ENCODE measurements at regions not wholly inside any gene's neighbourhood (a gene's known extent, or its start where the extent isn't known, plus 50 kb on each side); places are given as distances from the start of the nearest gene placed in this dataset.
"Not testable (repeated sequence)": the region's sequence is repeated elsewhere in the genome, so short reads cannot be mapped to it uniquely, and the experiment has no call there.

DNA sequence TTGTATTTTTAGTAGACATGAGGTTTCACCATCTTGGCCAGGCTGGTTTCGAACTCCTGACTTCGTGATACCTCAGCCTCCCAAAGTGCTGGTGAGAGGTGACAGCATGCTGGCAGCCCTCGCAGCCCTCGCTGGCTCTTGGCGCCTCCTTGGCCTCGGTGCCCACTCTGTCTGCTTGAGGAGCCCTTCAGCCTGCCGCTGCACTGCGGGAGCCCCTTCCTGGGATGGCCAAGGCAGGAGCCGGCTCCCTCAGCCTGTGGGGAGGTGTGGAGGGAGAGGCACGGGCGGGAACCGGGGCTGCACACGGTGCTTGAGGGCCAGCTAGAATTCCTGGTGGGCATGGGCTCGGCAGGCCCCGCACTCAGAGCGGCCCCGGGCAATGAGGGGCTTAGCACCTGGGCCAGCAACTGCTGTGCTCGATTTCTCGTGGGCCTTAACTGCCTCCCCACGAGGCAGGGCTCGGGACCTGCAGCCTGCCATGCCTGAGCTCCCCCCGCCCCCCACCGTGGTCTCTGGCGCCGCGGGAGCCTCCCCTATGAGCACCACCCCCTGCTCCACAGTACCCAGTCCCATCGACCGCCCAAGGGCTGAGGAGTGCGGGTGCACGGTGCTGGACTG lies 96.5 kb upstream of the RHOBTB1 start:
- DNase-seq: no peak

DNA sequence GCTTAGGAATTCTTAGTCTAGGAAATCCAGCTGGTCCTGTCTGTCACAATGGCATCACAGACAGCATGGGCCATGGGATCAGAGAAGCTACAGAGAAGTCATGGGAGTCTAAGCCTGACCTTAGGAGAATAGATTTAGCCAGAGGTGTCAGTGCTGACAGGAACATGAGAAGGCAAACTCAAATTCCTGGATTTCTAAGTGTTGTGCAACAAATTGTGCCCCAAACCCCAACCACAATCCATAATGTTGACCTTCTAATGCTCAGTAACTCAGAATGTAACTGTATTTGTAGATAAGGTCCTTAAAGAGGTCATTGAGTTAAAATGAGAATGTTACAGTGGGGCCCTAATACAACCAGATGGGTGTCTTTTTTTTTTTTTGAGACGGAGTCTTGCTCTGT lies 95.9 kb upstream of the RHOBTB1 start:
- DNase-seq: no peak

DNA sequence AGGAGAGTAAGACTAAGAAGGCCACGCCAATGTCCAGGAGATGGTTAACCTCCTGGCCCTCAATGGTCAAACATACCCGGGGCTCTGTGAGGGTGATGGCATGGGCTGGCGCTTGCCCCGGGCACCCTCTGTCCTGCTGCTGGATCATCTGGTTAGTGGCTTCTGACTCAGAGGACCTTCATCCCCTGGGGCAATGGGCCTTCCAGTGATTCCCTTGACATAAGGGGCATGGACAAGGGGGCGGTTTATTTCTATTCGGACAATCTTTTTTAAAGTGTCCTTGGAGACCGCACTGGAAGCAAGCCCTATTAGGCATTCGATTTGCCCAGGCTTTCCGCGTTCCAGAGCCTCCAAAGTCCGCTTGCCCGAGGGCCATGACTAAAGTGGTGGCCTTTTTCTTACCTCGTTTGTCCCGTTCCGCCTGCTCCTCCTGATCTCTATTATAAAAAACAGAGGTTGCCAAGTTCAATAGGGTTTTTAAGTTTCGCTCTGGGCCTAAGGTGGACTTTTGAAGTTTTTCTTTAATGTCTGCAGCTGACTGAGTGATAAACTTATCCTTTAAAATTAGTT lies 93.4 kb upstream of the RHOBTB1 start:
- DNase-seq: not testable (repeated sequence)

DNA sequence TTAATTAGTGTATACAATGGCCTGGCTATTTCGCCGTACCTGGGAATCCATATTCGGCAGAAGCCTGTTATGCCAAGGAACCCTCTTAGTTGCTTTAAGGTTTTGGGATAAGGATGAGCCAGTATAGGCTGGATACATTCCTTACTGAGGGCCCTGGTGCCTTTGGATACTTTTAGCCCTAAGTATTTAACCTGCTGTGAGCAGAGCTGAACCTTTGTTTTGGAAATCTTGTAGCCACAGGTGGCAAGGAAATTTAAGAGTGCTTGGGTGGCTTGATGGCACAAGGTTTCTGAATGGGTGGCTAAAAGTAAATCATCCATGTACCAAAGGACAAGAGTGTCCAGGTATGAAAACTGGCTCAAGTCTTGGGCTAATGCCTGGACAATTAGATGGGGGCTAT lies 92.2 kb upstream of the RHOBTB1 start:
- not testable (repeated sequence) for DNase-seq

DNA sequence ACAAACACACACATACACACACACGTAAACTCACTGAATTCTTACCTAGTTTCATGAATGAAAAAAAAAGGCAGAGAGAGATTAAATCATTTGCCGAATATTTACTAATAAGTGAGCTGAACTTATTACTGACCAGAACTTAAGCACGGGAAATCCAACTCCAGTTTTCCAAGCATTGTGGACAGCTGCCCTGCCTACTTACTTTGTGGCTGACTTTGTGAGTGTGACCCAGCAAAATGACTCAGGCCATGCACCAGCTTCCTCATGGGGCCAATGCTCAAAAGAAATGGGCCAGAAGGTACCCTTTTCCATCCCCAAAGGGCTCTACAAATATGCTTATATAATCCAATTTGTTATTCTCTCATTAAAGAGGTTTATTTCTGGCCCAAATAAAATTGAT lies 87.4 kb upstream of the RHOBTB1 start:
- no peak for DNase-seq

DNA sequence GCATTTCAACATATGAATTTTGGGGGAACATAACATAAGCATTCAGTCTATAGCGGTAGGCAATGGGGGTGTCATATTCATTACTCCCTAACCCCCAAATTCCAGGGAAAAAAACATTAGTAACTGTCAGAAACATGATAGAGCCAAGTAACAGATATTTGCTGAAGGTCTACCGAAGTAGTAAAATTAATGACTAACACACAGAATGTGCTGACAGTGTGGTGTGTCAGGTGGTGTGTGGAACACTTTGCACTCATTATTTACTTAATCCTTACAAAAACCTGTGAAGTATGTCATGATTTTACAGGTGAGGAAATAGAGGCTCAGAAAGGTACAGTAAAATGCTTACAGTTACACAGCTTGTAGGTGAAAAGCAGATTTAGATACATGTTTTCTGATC lies 85.4 kb upstream of the RHOBTB1 start:
- DNase-seq: no peak

DNA sequence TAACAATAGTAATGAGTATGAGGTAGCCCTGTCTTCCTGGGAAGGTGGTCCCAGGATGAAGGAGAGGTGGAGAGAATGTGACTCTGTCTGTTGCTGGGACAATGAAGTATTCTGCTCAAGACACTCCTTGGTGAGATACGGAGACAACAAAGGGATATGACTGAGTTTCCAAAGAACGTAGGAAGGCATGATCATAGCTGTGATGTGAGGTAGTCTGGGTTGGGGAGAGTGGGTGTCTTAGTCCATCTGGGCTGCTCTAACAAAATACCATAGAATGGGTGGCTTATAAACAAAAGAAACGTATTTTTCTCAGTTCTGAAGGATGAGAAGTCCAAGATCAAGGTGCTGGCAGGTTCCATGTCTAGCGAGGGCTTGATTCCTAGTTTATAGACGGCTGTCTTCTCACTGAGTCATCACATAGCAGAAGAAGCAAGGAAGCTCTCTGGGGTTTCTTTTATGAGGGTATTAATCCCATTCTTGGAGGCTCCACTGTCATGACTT lies 84.9 kb upstream of the RHOBTB1 start:
- DNase-seq: no peak

DNA sequence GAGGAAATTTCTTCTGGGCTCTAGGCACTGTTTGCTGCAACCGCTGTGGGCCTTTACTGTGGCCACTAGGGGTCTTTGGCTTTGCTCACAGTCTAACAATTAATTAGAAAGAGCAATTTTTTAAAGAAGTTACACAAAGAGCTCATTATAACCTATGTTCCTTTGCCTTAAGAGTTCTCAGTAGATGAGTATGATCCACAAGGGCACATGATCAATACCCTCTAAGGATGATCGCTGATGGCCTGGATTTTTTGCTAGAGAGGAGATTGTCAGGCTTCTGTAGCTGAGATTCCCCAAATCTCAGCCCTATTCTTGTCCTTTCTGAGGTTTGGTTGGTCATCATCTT lies 80.8 kb upstream of the RHOBTB1 start:
- no peak for DNase-seq

DNA sequence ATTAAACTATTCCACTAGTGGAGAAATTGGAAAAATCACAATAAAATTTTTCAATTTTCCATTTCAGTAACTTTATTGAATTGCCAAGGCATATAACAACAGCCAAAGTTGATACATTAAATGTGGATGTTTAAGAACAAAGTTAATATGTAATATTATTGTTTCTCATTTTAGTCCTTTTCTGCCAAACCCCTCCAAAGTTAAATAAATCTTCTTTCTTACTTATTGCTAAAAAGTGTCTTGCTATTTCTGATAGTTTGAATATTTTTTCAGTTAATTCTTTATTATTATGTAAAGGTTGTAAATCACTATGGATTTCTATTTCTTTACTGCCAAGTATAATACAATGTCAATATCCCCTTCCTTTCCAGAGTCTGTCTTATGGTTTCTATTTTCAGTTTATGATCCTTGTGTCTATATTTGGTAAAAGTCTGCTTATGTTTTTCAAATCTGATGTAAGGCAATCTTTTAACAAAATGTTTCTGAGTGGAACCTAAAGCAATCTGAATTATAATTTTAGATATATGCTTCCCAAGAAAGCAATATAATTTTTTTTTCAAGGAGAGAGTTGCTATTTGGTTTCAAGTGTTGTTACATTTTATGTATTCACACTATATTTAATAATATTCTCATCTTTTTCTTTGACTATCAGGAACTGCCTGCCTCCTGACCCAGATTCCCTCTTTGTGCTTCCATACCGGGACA lies 80.3 kb upstream of the RHOBTB1 start:
- DNase-seq: no peak

DNA sequence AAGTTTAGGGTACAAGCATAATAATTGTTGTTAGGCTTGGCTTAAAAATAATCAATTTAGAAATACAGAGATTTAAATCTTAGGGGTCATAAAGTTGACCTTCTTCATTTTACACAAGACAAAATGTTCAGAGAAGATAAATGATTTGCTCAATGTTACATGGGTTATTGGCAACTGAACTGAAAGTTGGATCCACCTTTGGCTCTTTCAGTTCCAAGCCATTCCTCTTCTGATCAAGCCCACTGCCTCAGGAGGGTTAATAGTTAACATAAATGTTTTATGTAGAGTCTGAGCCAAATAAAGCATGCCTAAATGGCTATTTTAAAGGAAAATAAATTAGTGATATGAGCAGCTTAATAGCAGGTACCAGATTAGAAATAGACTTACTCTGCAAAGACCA lies 79.1 kb upstream of the RHOBTB1 start:
- DNase-seq: no peak

DNA sequence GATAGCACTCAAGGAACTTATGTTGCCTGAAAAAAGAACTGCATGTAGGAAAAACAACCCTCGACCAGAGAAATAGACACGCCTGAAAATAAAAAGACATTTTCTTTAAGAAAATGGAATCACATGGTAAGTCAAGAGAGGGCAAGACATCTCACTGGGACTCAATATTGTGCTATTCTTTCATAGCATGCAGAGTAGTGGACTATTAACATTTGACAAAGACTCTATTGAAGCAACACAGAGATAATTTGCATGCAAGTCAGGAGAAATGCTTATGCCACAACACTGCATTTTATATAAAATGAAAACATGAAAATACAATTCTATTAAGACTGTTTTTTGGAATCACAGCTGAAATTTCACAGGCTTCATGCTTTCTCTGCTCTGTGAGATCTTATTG lies 77.9 kb upstream of the RHOBTB1 start:
- no peak for DNase-seq

DNA sequence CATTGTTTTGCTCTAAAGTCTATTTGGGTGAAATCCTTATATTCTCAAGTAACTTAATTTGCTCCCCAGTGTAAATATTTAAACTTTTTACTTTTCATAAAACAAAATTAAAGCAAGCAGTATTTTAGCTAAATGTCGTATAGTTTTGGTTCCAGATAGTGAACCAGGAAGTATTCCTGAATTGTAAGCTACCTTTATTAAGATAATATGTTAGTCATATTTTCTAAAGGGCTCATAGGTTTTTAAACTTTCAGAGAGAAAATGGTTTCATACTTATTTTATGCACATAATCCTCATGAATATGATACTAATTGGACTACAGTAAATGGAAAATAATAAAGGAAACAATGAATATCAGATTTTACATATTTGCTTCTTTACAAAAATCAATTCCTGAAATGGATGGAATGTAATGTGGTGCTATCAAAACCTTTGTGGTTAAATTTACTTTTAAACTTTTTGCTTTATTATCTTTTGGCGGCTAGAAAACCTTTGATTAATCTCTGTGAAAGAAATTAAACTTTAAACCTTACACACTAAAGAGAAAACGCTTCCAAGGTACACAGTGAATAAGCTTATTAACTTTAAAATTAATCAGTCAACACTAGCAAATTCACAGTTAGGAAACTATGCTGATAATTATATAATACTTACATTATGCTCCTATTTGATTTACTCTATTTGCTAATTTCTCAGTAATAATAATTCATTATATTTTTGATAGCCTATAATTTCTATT lies 76.6 kb upstream of the RHOBTB1 start:
- DNase-seq: no peak

DNA sequence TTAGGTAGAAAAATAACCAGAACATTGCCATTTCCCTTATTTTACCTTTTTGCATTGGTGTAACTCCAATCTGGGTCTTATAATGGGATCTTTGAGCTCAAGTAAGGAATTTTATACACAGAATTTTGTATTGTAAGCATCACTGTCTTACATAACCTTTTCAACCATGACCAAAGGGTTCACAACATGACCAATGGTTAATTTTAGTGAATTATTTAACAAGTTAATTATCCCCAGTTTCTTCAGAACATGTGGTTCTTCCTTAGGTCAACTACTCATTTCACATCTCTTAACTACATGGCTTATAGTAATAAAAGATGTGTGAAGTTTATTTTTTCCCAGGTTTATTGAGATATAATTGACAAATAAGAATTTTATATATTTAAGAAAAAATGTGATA lies 74.2 kb upstream of the RHOBTB1 start:
- DNase-seq: no peak

DNA sequence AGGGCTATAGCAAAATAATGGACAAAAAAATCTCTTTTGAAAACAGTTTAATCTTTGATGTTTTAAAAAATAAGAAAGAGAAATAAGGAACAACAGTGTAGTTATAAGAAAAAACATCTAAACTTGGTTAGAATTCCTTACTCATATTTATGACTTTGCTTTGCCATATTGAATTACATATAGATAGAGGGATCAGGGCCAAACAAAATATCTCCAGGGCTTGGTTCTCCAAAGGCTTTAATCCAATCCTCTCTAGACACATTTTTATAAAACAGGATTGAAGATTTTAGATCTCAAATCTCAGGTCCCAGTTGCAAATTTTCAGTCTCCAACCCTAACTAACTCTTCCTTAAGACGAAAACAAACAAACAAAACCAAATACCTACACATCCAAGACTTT lies 72.6 kb upstream of the RHOBTB1 start:
- no peak for DNase-seq

DNA sequence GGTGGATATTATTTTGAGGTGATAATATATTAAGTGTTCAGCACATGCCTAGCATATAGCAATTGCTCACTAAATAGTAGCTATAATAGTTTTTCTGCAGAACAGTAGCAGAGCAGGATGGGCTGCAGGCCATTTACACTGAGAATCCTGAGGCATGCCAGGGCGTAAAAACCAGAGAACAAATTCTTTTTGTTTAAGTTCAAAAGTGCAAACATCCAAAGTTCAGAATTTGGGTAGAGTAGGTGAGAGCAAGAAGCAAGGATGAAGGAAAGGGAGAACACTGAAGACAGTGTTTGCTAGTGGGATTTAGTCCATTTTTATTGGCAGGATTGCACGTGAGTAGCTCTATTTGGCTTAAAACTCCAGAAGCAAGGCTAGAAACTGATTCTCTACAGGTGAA lies 72.0 kb upstream of the RHOBTB1 start:
- no peak for DNase-seq

DNA sequence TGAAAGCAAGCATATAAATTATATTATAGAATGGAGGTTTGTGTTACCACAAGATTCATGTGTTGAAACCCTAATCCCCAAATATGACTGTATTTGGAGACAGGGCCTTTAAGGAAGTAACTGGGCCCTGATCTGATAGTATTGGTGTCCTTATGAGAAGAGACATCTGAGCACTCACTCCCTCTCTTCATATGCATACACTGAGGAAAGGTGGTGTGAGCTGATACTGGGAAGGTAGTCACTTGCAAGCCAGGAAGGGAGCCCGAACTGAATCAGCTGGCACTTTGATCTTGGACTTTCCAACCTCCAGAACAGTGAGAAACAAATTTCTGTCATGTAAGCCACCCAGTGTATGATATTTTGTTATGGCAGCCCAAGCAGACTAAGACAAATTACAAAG lies 66.9 kb upstream of the RHOBTB1 start:
- DNase-seq: no peak

DNA sequence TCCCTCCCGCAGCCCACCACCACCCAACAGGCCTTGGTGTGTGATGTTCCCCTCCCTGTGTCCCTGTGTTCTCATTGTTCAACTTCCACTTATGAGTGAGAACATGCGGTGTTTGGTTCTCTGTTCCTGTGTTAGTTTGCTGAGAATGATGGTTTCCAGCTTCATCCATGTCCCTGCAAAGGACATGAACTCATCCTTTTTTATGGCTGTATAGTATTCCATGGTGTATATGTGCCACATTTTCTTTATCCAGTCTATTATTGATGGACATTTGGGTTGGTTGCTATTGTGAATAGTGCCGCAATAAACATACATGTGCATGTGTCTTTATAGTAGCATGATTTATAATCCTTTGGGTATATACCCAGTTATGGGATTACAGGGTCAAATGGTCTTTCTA lies 59.1 kb upstream of the RHOBTB1 start:
- DNase-seq: not testable (repeated sequence)

DNA sequence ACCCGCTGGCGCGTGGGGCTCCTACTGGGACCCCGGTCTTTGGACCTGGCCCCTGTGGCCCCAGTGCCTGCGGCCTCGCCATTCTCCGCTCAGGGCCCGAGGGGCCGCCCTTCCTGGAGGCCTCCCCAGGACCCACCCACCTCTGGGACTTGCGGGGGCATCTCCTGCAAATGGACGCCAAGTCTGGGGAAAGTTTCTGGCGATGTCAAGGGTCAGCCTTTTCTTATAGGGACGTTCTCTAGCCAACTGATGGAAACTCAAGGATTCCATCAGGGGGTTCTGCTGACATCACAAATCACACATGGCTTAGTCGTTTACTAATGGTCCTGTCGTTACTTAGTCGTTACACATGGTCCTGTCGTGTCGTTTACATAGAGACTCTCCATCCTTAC lies 57.7 kb upstream of the RHOBTB1 start:
- no peak for DNase-seq

DNA sequence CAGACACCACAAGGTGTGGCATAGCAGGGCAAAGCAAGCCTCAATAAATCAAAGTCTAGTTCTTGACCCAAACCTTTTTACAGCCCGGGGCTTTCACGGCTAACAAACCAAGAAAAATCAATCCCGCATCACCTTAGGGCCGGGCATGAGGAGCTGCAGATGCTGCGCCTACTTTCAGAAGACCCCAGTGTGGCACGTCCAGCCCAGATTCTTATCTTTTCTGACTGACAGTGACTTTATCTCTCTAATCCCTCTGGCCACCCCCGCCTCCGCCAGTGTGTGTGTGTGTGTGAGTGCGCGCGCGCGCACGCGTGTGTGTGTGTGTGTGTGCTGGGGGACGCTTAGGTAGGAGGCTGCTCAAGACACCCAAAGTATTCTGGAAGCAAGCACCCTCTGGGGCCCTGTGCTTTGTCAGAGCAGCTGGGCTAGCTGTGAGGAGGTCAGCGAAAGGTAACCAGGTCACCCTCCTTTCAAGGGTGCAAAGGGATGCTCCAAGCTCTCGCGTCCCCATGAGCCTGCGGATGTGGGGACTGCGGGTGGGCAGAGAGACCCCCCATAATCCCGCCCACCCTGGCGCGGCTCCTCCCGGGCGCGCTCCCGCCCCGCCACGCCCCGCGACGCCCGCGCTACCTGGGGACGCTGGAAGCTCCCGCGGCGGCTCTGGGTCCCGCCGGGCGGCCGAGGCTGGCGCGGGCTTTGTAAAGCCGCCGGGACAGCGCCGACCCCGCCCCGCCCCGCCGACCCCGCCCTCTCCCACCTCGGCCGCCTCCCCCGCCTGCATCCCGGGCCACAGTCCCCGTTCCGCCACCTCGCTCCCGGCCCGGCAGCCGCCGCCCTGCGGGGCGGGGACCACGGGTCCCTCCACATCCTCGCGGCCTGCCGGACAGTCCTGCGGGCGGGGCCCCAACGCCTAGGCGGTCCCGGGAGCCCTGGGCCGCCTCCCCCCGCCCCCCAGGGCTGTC lies 57.1 kb upstream of the RHOBTB1 start:
- no peak for DNase-seq

DNA sequence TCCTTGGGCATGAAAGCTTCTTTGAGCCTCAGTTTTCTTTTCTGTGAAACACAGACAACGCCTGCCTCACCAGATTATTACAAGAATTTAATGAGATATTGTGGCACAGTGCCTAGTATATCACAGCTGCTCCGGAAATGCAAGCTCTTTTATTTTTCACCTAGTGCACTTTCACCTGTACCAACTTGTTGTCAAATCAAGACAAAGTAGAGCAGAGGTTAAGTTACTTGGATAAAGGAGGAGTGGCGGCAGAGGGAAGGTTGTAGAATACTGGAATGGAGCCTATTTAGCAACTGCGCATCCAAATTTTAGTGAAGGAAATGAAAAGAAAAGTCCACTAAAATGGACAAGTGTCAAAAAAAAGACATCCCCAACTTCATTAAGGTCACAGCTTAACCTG lies 54.9 kb upstream of the RHOBTB1 start:
- no peak for DNase-seq

DNA sequence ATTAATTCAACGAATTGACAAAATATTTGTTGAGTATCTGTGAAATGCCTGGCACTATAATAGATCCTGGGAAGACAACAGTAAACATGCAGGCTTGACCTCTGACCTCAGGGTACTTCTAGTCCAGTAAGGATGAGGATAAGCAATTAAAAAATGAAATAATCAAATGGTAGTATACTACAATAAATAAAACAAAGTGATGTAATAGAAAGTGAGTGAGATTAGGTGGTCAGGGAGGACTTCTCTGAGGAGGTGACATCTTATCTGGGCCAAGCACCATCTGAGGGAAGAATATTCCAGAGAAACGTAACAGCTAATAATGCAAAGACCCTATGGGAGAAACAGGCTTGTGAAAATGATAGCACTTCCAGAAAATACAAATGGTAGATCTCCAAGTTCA lies 50.1 kb upstream of the RHOBTB1 start:
- no peak for DNase-seq

Data from activated CD4-positive, alpha-beta T cell treated with anti-CD3 and anti-CD28 coated beads, Interleukin-2, amount 50 U/mL, for 16 hours (primary cell).